B cell (primary cell): ENCODE measurements at regions not wholly inside any gene's neighbourhood (a gene's known extent, or its start where the extent isn't known, plus 50 kb on each side); places are given as distances from the start of the nearest gene placed in this dataset.
"Not testable (repeated sequence)": the region's sequence is repeated elsewhere in the genome, so short reads cannot be mapped to it uniquely, and the experiment has no call there.

Source experiments
- ATAC-seq: fragments of 200-7000 bp; cut with Tn5 transposase; one replicate; pipeline ENCODE4 v1.10.0; 2021; ENCODE audit warnings: low read depth, mild to moderate bottlenecking, moderate number of reproducible peaks, moderate library complexity
- CTCF ChIA-PET: fragments of 350-600 bp; sonication (Branson Sonifier 250); formaldehyde crosslinking; loops from one replicate; lab custom pipeline; 2021; ENCODE audit warnings: antibody characterized with exemption, inconsistent platforms; lab: Charles Lee
- POLR2A ChIA-PET: fragments of 350-600 bp; sonication (Branson Sonifier 250); formaldehyde crosslinking; loops from one replicate; lab custom pipeline; 2021; ENCODE audit warnings: antibody characterized with exemption; lab: Charles Lee
- DNase-seq: peaks from one replicate; pipeline ENCODE4 v3.0.0; 2013
- H2AFZ ChIP-seq: 2 replicates; pipeline ENCODE4 v1.6.1; 2012; ENCODE audit warnings: mild to moderate bottlenecking, low read depth, low read length; ENCODE audit not compliant: insufficient read depth, poor library complexity, severe bottlenecking
- H3K27ac ChIP-seq, 2 donors: 1 replicate in 1 of 2; 2 replicates in 1 of 2; pipeline ENCODE4 v1.5.1; 2012 to 2013; ENCODE audit warnings: low read length in 2 of 2, mild to moderate bottlenecking in 2 of 2, moderate library complexity in 1 of 2
- H3K27me3 ChIP-seq, 4 experiments: fragments of 200-600 bp in 1 of 4; sonication (generic) in 1 of 4; replicated peaks in 1 of 4; 1 replicate in 2 of 4; 2 replicates in 2 of 4; pipeline versions ENCODE4 v1.6.1 to v1.7.0; 2013 to 2016; ENCODE audit warnings: low read length in 3 of 4, mild to moderate bottlenecking in 2 of 4, mixed read lengths in 1 of 4, moderate library complexity in 1 of 4; ENCODE audit not compliant: insufficient read depth in 4 of 4, control insufficient read depth in 3 of 4; ENCODE audit errors: control extremely low read depth in 1 of 4
- H3K36me3 ChIP-seq, 2 experiments: replicated peaks in 1 of 2; 1 replicate in 1 of 2; 2 replicates in 1 of 2; pipeline versions ENCODE4 v1.6.1 to v1.7.1; 2013; ENCODE audit warnings: low read length in 1 of 2; ENCODE audit not compliant: insufficient read depth in 2 of 2, control insufficient read depth in 1 of 2; ENCODE audit errors: control extremely low read depth in 1 of 2, extremely low read depth in 1 of 2
- H3K4me1 ChIP-seq, 2 donors: fragments of 200-600 bp in 1 of 2; sonication (generic) in 1 of 2; 1 replicate in 1 of 2; 2 replicates in 1 of 2; pipeline versions ENCODE4 v1.5.1 to v1.6.1; 2013 to 2017; ENCODE audit warnings: low read length in 2 of 2; ENCODE audit not compliant: control insufficient read depth in 2 of 2, insufficient read depth in 2 of 2
- H3K4me2 ChIP-seq: replicated peaks from 2 replicates; pipeline ENCODE3; 2012; ENCODE audit warnings: mild to moderate bottlenecking, low read depth, low read length; ENCODE audit not compliant: poor library complexity, severe bottlenecking
- H3K4me3 ChIP-seq, 5 experiments: fragments of 200-600 bp in 1 of 5; sonication (generic) in 1 of 5; 1 replicate in 3 of 5; 2 replicates in 2 of 5; pipeline versions ENCODE4 v1.5.1 to v1.7.0; 2011 to 2016; ENCODE audit warnings: low read length in 4 of 5, mild to moderate bottlenecking in 4 of 5, low read depth in 2 of 5, control low read depth in 1 of 5, moderate library complexity in 1 of 5; ENCODE audit not compliant: insufficient read depth in 1 of 5; ENCODE audit errors: control extremely low read depth in 1 of 5, extremely low read depth in 1 of 5
- H3K79me2 ChIP-seq: fragments of 200-600 bp; sonication (generic); one replicate; pipeline ENCODE4 v1.6.0; 2016; ENCODE audit warnings: low read length; ENCODE audit not compliant: control insufficient read depth, insufficient read depth
- H3K9ac ChIP-seq: fragments of 200-600 bp; sonication (generic); 2 replicates; pipeline ENCODE4 v1.6.1; 2017; ENCODE audit warnings: mild to moderate bottlenecking, low read length, moderate library complexity
- H3K9me3 ChIP-seq, 3 donors: one replicate each; pipeline versions ENCODE4 v1.6.1 to v1.7.1; 2013; ENCODE audit warnings: low read length in 2 of 3; ENCODE audit not compliant: control insufficient read depth in 2 of 3, insufficient read depth in 1 of 3; ENCODE audit errors: control extremely low read depth in 1 of 3
- H4K20me1 ChIP-seq: 2 replicates; pipeline ENCODE4 v1.6.0; 2012; ENCODE audit warnings: mild to moderate bottlenecking, low read length; ENCODE audit not compliant: insufficient read depth, control insufficient read depth, poor library complexity, severe bottlenecking
- H3K27ac Mint-ChIP-seq: one replicate; pipeline ENCODE4 v1.8.0; 2021; ENCODE audit warnings: mixed read lengths
- H3K27me3 Mint-ChIP-seq: one replicate; pipeline ENCODE4 v1.8.0; 2021; ENCODE audit warnings: mixed read lengths
- H3K4me1 Mint-ChIP-seq: one replicate; pipeline ENCODE4 v1.8.0; 2021; ENCODE audit warnings: mixed read lengths
- H3K4me3 Mint-ChIP-seq: one replicate; pipeline ENCODE4 v1.8.0; 2021; ENCODE audit warnings: mixed read lengths
- H3K9me3 Mint-ChIP-seq: one replicate; pipeline ENCODE4 v1.8.0; 2022; ENCODE audit warnings: mixed read lengths; ENCODE audit not compliant: insufficient read depth
- CTCF ChIP-seq: fragments of 200-600 bp; IDR thresholded peaks from one replicate; pipeline ENCODE4 v1.8.0; 2022; ENCODE audit warnings: antibody characterized with exemption, mild to moderate bottlenecking
- EZH2 ChIP-seq: IDR thresholded peaks from 2 replicates; pipeline ENCODE4 v1.6.1; 2012; ENCODE audit warnings: borderline replicate concordance, low read depth, mild to moderate bottlenecking, moderate library complexity, low read length; ENCODE audit not compliant: insufficient read depth, poor library complexity, severe bottlenecking
- WGBS: methylation state at CpG from one replicate; pipeline ENCODE4 v1.1.5; 2013; ENCODE audit warnings: missing lambda C conversion rate; ENCODE audit not compliant: insufficient coverage; 5-methylcytosine and 5-hydroxymethylcytosine counted together
- intact Hi-C: fragments of 100-400 bp; cut with micrococcal nuclease; formaldehyde crosslinking; loops from one replicate; pipeline ENCODE4 v1.10.0; 2022

- no peaks in the 10 kb centered on the region for H3K4me1 ChIP-seq
- no peak overlapping the region for H3K4me2 ChIP-seq
- no peak overlapping the region for H3K4me3 ChIP-seq
- POLR2A ChIA-PET, result no interaction called here
- DNase-seq (no peak), ATAC-seq (no peak)
- no peaks in the 10 kb centered on the region for H3K79me2 ChIP-seq
- Mint-ChIP-seq H3K4me1 (no peaks in the 10 kb centered on the region), H3K9me3 (no peaks in the 10 kb centered on the region), H3K27ac (no peak overlapping the region), H3K27me3 (no peaks in the 10 kb centered on the region), H3K4me3 (no peak overlapping the region)
- no peak for TF ChIP-seq EZH2
- TF ChIP-seq CTCF, result no peak
- H3K9me3 ChIP-seq, result no peaks in the 10 kb centered on the region
- CTCF ChIA-PET, result no interaction called here
- no peak overlapping the region for H3K9ac ChIP-seq
- intact Hi-C loops, result no loop called here
- no peak overlapping the region for H3K27ac ChIP-seq
- WGBS, result 76% methylated on average over 4 of the region's 8 CpGs
- H3K27me3 ChIP-seq, result no peaks in the 10 kb centered on the region
- no peak overlapping the region for H2AFZ ChIP-seq
- no peaks in the 10 kb centered on the region for H3K36me3 ChIP-seq
- H4K20me1 ChIP-seq, result no peaks in the 10 kb centered on the region
Observed at GRCh38 chr1:232416026-232416568, 213.8 kb downstream of the SIPA1L2 start.

GRCh38 chr1:232415481-232415880, 214.5 kb downstream of the SIPA1L2 start:
- ATAC-seq, H4K20me1 ChIP-seq, H3K4me3 Mint-ChIP-seq, H3K4me2 ChIP-seq, H3K27ac Mint-ChIP-seq, H3K9ac ChIP-seq, H3K27me3 Mint-ChIP-seq, CTCF ChIA-PET, H3K4me1 ChIP-seq, H3K27ac ChIP-seq, intact Hi-C loops, H3K27me3 ChIP-seq, H3K9me3 ChIP-seq, H3K79me2 ChIP-seq, H3K9me3 Mint-ChIP-seq, H3K4me3 ChIP-seq, DNase-seq, POLR2A ChIA-PET, H3K4me1 Mint-ChIP-seq, H2AFZ ChIP-seq, H3K36me3 ChIP-seq: not testable (repeated sequence)
- 91% methylated on average over 6 of the region's 10 CpGs for WGBS
